Mesenchymal stem cell (in vitro differentiated cells and primary cell): ENCODE measurements at regions not wholly inside any gene's neighbourhood (a gene's known extent, or its start where the extent isn't known, plus 50 kb on each side); places are given as distances from the start of the nearest gene placed in this dataset.
A peak's percentile ranks its signal among the peaks of the same experiment; 100 is the strongest.

Source experiments
- DNase-seq: peaks from one replicate; pipeline ENCODE4 v3.0.0-alpha.2; 2013
- H2AFZ ChIP-seq: one replicate; pipeline ENCODE4 v1.6.1; 2013; ENCODE audit warnings: low read depth, mild to moderate bottlenecking, control low read depth, inconsistent platforms, low read length, moderate library complexity
- H2AK5ac ChIP-seq: 2 replicates; pipeline ENCODE4 v1.6.1; 2013; ENCODE audit warnings: low read length, moderate library complexity, mild to moderate bottlenecking, inconsistent platforms; ENCODE audit not compliant: severe bottlenecking
- H2BK120ac ChIP-seq: one replicate; pipeline ENCODE4 v1.6.1; 2013; ENCODE audit warnings: low read depth, mild to moderate bottlenecking, inconsistent platforms, low read length, moderate library complexity
- H2BK12ac ChIP-seq, 2 experiments: one replicate each; pipeline ENCODE4 v1.6.1; 2013; ENCODE audit warnings: inconsistent platforms in 2 of 2, low read length in 2 of 2, mild to moderate bottlenecking in 2 of 2, moderate library complexity in 2 of 2, control low read depth in 1 of 2
- H2BK15ac ChIP-seq: one replicate; pipeline ENCODE4 v1.6.1; 2013; ENCODE audit warnings: mild to moderate bottlenecking, low read depth, inconsistent platforms; ENCODE audit not compliant: poor library complexity, severe bottlenecking
- H2BK5ac ChIP-seq: 2 replicates; pipeline ENCODE4 v1.6.1; 2013; ENCODE audit warnings: low read depth, mild to moderate bottlenecking, low read length, control low read depth, inconsistent platforms; ENCODE audit not compliant: poor library complexity, severe bottlenecking
- H3K14ac ChIP-seq, 2 experiments: one replicate each; pipeline ENCODE4 v1.6.1; 2013; ENCODE audit warnings: inconsistent platforms in 2 of 2, low read length in 2 of 2, control low read depth in 1 of 2, mild to moderate bottlenecking in 1 of 2, moderate library complexity in 1 of 2
- H3K18ac ChIP-seq, 2 experiments: one replicate each; pipeline ENCODE4 v1.6.1; 2013; ENCODE audit warnings: inconsistent platforms in 2 of 2, low read length in 2 of 2, control low read depth in 1 of 2, low read depth in 1 of 2, mild to moderate bottlenecking in 1 of 2
- H3K23ac ChIP-seq, 2 experiments: one replicate each; pipeline ENCODE4 v1.6.1; 2013; ENCODE audit warnings: inconsistent platforms in 2 of 2, low read length in 2 of 2, mild to moderate bottlenecking in 2 of 2, moderate library complexity in 2 of 2, control low read depth in 1 of 2
- H3K27ac ChIP-seq: 2 replicates; pipeline ENCODE4 v1.5.1; 2013; ENCODE audit warnings: mild to moderate bottlenecking, moderate library complexity, low read length, control low read depth, inconsistent platforms; ENCODE audit not compliant: poor library complexity, severe bottlenecking
- H3K27me3 ChIP-seq, 2 experiments: 2 replicates each; pipeline versions ENCODE4 v1.6.1 to v1.7.0; 2013; ENCODE audit warnings: low read length in 2 of 2, mild to moderate bottlenecking in 2 of 2, moderate library complexity in 2 of 2, control low read depth in 1 of 2, inconsistent platforms in 1 of 2; ENCODE audit not compliant: control insufficient read depth in 1 of 2, insufficient read depth in 1 of 2
- H3K36me3 ChIP-seq, 2 experiments: 2 replicates each; pipeline versions ENCODE4 v1.6.1 to v1.7.0; 2013; ENCODE audit warnings: low read length in 2 of 2, control low read depth in 1 of 2, inconsistent platforms in 1 of 2, low read depth in 1 of 2, mild to moderate bottlenecking in 1 of 2; ENCODE audit not compliant: insufficient read depth in 2 of 2, control insufficient read depth in 1 of 2
- H3K4ac ChIP-seq, 2 experiments: one replicate each; pipeline ENCODE4 v1.6.1; 2013; ENCODE audit warnings: inconsistent platforms in 2 of 2, low read length in 2 of 2, mild to moderate bottlenecking in 2 of 2, moderate library complexity in 2 of 2, control low read depth in 1 of 2, low read depth in 1 of 2
- H3K4me1 ChIP-seq: 2 replicates; pipeline ENCODE4 v1.6.1; 2013; ENCODE audit warnings: low read depth, low read length, control low read depth; ENCODE audit not compliant: control insufficient read depth, insufficient read depth
- H3K4me2 ChIP-seq: 2 replicates; pipeline ENCODE4 v1.6.1; 2013; ENCODE audit warnings: low read length, mild to moderate bottlenecking, inconsistent platforms; ENCODE audit not compliant: poor library complexity, severe bottlenecking
- H3K4me3 ChIP-seq, 2 experiments: 2 replicates each; pipeline versions ENCODE4 v1.5.1 to v1.7.0; 2013; ENCODE audit warnings: low read length in 2 of 2, mild to moderate bottlenecking in 2 of 2, control low read depth in 1 of 2, low read depth in 1 of 2; ENCODE audit not compliant: insufficient read depth in 1 of 2
- H3K79me1 ChIP-seq: replicated peaks from 2 replicates; pipeline ENCODE4 v1.6.1; 2013; ENCODE audit warnings: mild to moderate bottlenecking, control low read depth, low read length, inconsistent platforms; ENCODE audit not compliant: poor library complexity, severe bottlenecking
- H3K9ac ChIP-seq: 2 replicates; pipeline ENCODE4 v1.7.0; 2013; ENCODE audit warnings: mild to moderate bottlenecking, low read length, moderate library complexity
- H3K9me3 ChIP-seq: 2 replicates; pipeline ENCODE4 v1.7.0; 2013; ENCODE audit warnings: mild to moderate bottlenecking, low read length; ENCODE audit not compliant: control insufficient read depth
- H4K8ac ChIP-seq: one replicate; pipeline ENCODE4 v1.6.1; 2013; ENCODE audit warnings: inconsistent platforms, mild to moderate bottlenecking, low read length, moderate library complexity
- H4K91ac ChIP-seq: one replicate; pipeline ENCODE4 v1.6.1; 2013; ENCODE audit warnings: mild to moderate bottlenecking, low read length, inconsistent platforms
- WGBS: methylation state at CpG from one replicate; pipeline ENCODE4 v1.1.7; 2013; ENCODE audit warnings: mixed read lengths; 5-methylcytosine and 5-hydroxymethylcytosine counted together

DNA sequence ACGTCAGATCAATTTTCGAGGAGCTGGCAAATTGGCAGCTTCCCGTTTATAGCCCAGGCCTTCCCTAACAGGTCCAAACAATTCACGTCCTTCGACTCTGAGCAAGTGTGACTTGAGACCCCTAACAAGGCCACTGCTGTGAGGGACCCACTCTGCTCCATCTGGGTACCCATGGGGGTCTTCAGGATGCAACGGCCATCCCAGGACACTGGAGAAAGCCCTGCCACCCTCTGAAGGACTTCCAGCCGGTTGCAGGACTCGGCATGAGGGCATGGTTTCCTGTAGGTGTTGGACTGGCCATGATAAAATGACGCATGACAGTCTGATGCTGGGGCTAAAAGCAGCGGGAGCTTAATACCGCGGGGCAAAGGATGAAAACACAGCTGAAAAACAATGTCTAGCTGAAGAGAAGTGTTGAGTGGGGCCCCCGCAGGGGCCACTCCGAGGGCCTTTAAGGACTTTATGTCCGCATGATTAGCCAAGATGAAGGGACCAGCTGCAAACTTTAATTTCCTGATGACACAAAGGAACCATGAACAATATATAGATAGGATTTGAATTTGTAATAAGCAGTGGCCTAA is 113.3 kb upstream of the ZNF521 start:
- Histone ChIP-seq H3K14ac (no peak overlapping the region), H2AK5ac (no peak overlapping the region), H3K27ac (no peak overlapping the region), H4K8ac (peak overlapping the region; percentile 19), H2BK12ac (peak overlapping the region in 1 of 2 experiments; percentile 92), H4K91ac (peak overlapping the region; percentile 47), H3K4me1 (peaks cover 2% of the 10 kb centered on the region), H3K36me3 (no peaks in the 10 kb centered on the region), H2BK15ac (peak overlapping the region; percentile 83), H3K18ac (peak overlapping the region in 1 of 2 experiments; percentile 75), H2BK5ac (no peak overlapping the region), H3K9ac (no peak overlapping the region), H3K79me1 (no peaks in the 10 kb centered on the region), H3K27me3 (no peaks in the 10 kb centered on the region), H3K23ac (no peak overlapping the region), H3K4me3 (no peak overlapping the region), H3K9me3 (no peaks in the 10 kb centered on the region), H2BK120ac (no peak overlapping the region), H2AFZ (no peak overlapping the region), H3K4ac (peak overlapping the region in 1 of 2 experiments; percentile 32), H3K4me2 (no peak overlapping the region)
- no peak for DNase-seq
- WGBS: 95% methylated on average over 14 of the region's 15 CpGs

GRCh38 chr18:25464227-25464626 is 112.3 kb upstream of the ZNF521 start:
- H3K27ac ChIP-seq: no peak overlapping the region
- H3K27me3 ChIP-seq: no peaks in the 10 kb centered on the region
- no peak overlapping the region for H4K8ac ChIP-seq
- no peak overlapping the region for H2BK5ac ChIP-seq
- no peaks in the 10 kb centered on the region for H3K36me3 ChIP-seq
- peak; percentile 84 for DNase-seq
- H2BK120ac ChIP-seq: no peak overlapping the region
- no peak overlapping the region for H2BK12ac ChIP-seq
- no peak overlapping the region for H3K9ac ChIP-seq
- H3K23ac ChIP-seq: no peak overlapping the region
- H2AFZ ChIP-seq: no peak overlapping the region
- H2AK5ac ChIP-seq: no peak overlapping the region
- no peaks in the 10 kb centered on the region for H3K9me3 ChIP-seq
- no peak overlapping the region for H4K91ac ChIP-seq
- H3K18ac ChIP-seq: no peak overlapping the region
- H3K14ac ChIP-seq: no peak overlapping the region
- H3K4me2 ChIP-seq: no peak overlapping the region
- no peak overlapping the region for H3K4ac ChIP-seq
- H3K79me1 ChIP-seq: no peaks in the 10 kb centered on the region
- no peak overlapping the region for H2BK15ac ChIP-seq
- H3K4me1 ChIP-seq: peaks cover 2% of the 10 kb centered on the region
- no peak overlapping the region for H3K4me3 ChIP-seq

GRCh38 chr18:25463726-25464125 is 111.8 kb upstream of the ZNF521 start:
- H4K91ac ChIP-seq: no peak overlapping the region

DNA sequence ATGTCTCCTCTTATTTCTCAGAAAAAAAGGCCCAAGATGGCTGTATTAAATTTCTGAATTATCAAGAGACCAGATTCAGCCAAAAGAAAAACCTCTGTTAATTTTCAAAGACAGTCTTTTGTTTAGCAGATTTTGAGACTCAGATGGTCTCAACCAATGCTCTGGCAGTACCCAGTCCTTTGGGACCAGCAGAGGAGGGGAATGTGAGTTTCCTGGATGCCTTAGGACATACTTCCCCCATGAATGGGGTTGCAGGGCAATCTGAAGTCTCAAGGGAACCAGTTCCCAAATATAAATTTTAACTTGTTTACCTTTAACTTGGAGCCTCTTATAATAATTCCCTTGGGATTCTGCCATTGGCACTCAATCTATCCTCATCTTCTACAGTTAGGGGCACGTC is 107.8 kb upstream of the ZNF521 start:
- Histone ChIP-seq H4K91ac (no peak overlapping the region), H3K36me3 (no peaks in the 10 kb centered on the region), H3K14ac (no peak overlapping the region), H3K23ac (no peak overlapping the region), H3K4me1 (no peaks in the 10 kb centered on the region), H3K9me3 (no peaks in the 10 kb centered on the region), H3K4me2 (no peak overlapping the region), H2BK5ac (no peak overlapping the region), H3K18ac (no peak overlapping the region), H3K4me3 (no peak overlapping the region), H2BK12ac (no peak overlapping the region), H2AFZ (no peak overlapping the region), H2BK120ac (no peak overlapping the region), H3K9ac (no peak overlapping the region), H3K4ac (no peak overlapping the region), H4K8ac (no peak overlapping the region), H2AK5ac (no peak overlapping the region), H3K27ac (no peak overlapping the region), H3K27me3 (no peaks in the 10 kb centered on the region), H3K79me1 (no peaks in the 10 kb centered on the region), H2BK15ac (no peak overlapping the region)
- WGBS: 33% methylated on average over 1 of the region's 1 CpG
- no peak for DNase-seq

More at GRCh38 chr18:25463726-25464125, 111.8 kb upstream of the ZNF521 start:
- Histone ChIP-seq H3K14ac (no peak overlapping the region), H3K4me1 (peaks cover 2% of the 10 kb centered on the region), H3K4me3 (no peak overlapping the region), H2AK5ac (no peak overlapping the region), H4K8ac (no peak overlapping the region), H3K79me1 (no peaks in the 10 kb centered on the region), H3K23ac (no peak overlapping the region), H3K27ac (no peak overlapping the region), H3K36me3 (no peaks in the 10 kb centered on the region), H3K18ac (no peak overlapping the region), H2BK15ac (no peak overlapping the region), H2BK12ac (no peak overlapping the region), H3K27me3 (no peaks in the 10 kb centered on the region), H3K9ac (no peak overlapping the region), H2BK5ac (no peak overlapping the region), H2AFZ (no peak overlapping the region), H2BK120ac (no peak overlapping the region), H3K9me3 (no peaks in the 10 kb centered on the region), H3K4me2 (no peak overlapping the region), H3K4ac (no peak overlapping the region)
- 94% methylated on average over 2 of the region's 4 CpGs for WGBS
- no peak for DNase-seq
